ENCODE measurements at regions not wholly inside any gene's neighbourhood (a gene's known extent, or its start where the extent isn't known, plus 50 kb on each side); places are given as distances from the start of the nearest gene placed in this dataset.
A peak's percentile ranks its signal among the peaks of the same experiment; 100 is the strongest.

GRCh38 chr13:108435393-108436149, 166.1 kb downstream of the TNFSF13B start:
- DNase-seq (ENCODE audit: low read depth): no peak

GRCh38 chr13:108437496-108437895, 168.0 kb downstream of the TNFSF13B start:
- peak; percentile 81 for DNase-seq (ENCODE audit: low read depth)

GRCh38 chr13:108439556-108439955, 170.0 kb downstream of the TNFSF13B start:
- DNase-seq (ENCODE audit: low read depth): no peak

GRCh38 chr13:108444448-108444847, 174.9 kb downstream of the TNFSF13B start:
- no peak for DNase-seq (ENCODE audit: low read depth)

- DNase-seq (ENCODE audit: low read depth): no peak
Measured at GRCh38 chr13:108448891-108449290, 179.4 kb downstream of the TNFSF13B start.

GRCh38 chr13:108451121-108451520, 178.3 kb upstream of the MYO16 start:
- DNase-seq (ENCODE audit: low read depth): no peak

GRCh38 chr13:108455320-108455719, 174.1 kb upstream of the MYO16 start:
- no peak for DNase-seq (ENCODE audit: low read depth)

- no peak for DNase-seq (ENCODE audit: low read depth)
Measured at GRCh38 chr13:108460043-108460442, 169.4 kb upstream of the MYO16 start.

GRCh38 chr13:108460746-108461145, 168.7 kb upstream of the MYO16 start:
- DNase-seq (ENCODE audit: low read depth): no peak

GRCh38 chr13:108463340-108463739, 166.1 kb upstream of the MYO16 start:
- DNase-seq (ENCODE audit: low read depth): peak; percentile 95

GRCh38 chr13:108470921-108471320, 158.5 kb upstream of the MYO16 start:
- DNase-seq (ENCODE audit: low read depth): no peak

- no peak for DNase-seq (ENCODE audit: low read depth)
Measured at GRCh38 chr13:108475181-108475580, 154.2 kb upstream of the MYO16 start.

- DNase-seq (ENCODE audit: low read depth): no peak
Measured at GRCh38 chr13:108477376-108477775, 152.0 kb upstream of the MYO16 start.

- no peak for DNase-seq (ENCODE audit: low read depth)
Measured at GRCh38 chr13:108478179-108478578, 151.2 kb upstream of the MYO16 start.

GRCh38 chr13:108483981-108484380, 145.4 kb upstream of the MYO16 start:
- no peak for DNase-seq (ENCODE audit: low read depth)

- DNase-seq (ENCODE audit: low read depth): no peak
Measured at GRCh38 chr13:108486096-108486495, 143.3 kb upstream of the MYO16 start.

GRCh38 chr13:108494991-108495645, 134.3 kb upstream of the MYO16 start:
- DNase-seq (ENCODE audit: low read depth): no peak

- no peak for DNase-seq (ENCODE audit: low read depth)
Measured at GRCh38 chr13:108495646-108496361, 133.6 kb upstream of the MYO16 start.

GRCh38 chr13:108496362-108497210, 132.8 kb upstream of the MYO16 start:
- no peak for DNase-seq (ENCODE audit: low read depth)

GRCh38 chr13:108500711-108501110, 128.7 kb upstream of the MYO16 start:
- no peak for DNase-seq (ENCODE audit: low read depth)

GRCh38 chr13:108508263-108508662, 121.1 kb upstream of the MYO16 start:
- DNase-seq (ENCODE audit: low read depth): peak; percentile 43

Measured in HT1080 (cell line).